ENCODE measurements at regions not wholly inside any gene's neighbourhood (a gene's known extent, or its start where the extent isn't known, plus 50 kb on each side); places are given as distances from the start of the nearest gene placed in this dataset.

DNA sequence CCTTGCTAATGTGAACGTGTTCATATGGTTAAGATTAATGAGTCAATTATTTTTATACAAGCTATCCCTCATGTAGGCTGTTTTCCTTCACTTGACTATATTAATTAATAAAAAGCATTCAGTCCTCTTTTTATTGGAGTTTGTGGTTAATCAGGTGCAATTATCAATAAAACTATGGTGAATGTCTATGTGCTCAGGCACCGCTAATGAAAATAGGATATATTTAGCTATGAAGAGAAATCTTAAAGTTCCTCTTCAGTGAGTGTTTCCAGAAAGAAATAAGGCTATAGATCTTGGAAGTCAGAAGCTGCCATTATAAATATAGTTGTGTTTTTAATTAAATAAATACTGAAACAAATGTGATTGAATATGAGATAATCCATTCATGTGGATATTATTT, 422.1 kb downstream of the DMAC1 start:
- no peak overlapping the region for H3K9ac ChIP-seq
- no peaks in the 10 kb centered on the region for H3K79me2 ChIP-seq (ENCODE audit: insufficient read depth)
- ChIA-PET POLR2A (no interaction called here), CTCF (interaction anchor here (2.2 kb wide), 1 partner anchor 24 kb away, joined by 8 read pairs; no protein-coding TSS in a partner anchor)
- H4K20me1 ChIP-seq (ENCODE audit: insufficient read depth) = no peaks in the 10 kb centered on the region
- peaks cover 0 to 5% of the 10 kb centered on the region in 2 experiments; a peak in 2 of 4 replicates for H3K4me1 ChIP-seq (ENCODE audit: control insufficient read depth in 1 of 2, insufficient read depth in 2 of 2, low read depth in 1 of 2, low read length in 1 of 2)
- H3K36me3 ChIP-seq (replicated peaks in 1 of 2; ENCODE audit: control insufficient read depth in 1 of 2, insufficient read depth in 2 of 2, low read length in 1 of 2) = no peaks in the 10 kb centered on the region
- no peaks in the 10 kb centered on the region for H3K27me3 ChIP-seq (ENCODE audit: insufficient read depth)
- no peak overlapping the region for H2AFZ ChIP-seq (ENCODE audit: low read depth)
- 69% methylated on average over 2 of the region's 2 CpGs for WGBS (ENCODE audit: low lambda C conversion rate)
- H3K27ac ChIP-seq (ENCODE audit: low read depth in 2 of 2, low read length in 1 of 2) = peak overlapping the region in 1 of 2 experiments; percentile 75; a peak in 1 of 4 replicates
- no peaks in the 10 kb centered on the region for H3F3A ChIP-seq (replicated peaks; ENCODE audit: insufficient read depth)
- no peaks in the 10 kb centered on the region for H3K9me2 ChIP-seq
- no peak overlapping the region for H3K4me3 ChIP-seq (ENCODE audit: low read depth in 2 of 2, low read length in 1 of 2)
- TF ChIP-seq SIN3A (IDR thresholded peaks at IDR 0.05; ENCODE audit: borderline replicate concordance, low read depth, low read length) = no peak
- TF ChIP-seq TAF1 (IDR thresholded peaks at IDR 0.05; ENCODE audit: borderline replicate concordance, low read depth, low read length) = no peak
- no peak for TF ChIP-seq USF1 (IDR thresholded peaks at IDR 0.05; ENCODE audit: borderline replicate concordance, low read depth)
- no peak for TF ChIP-seq EP300 (IDR thresholded peaks at IDR 0.05; ENCODE audit: borderline replicate concordance in 1 of 2, low read depth in 1 of 2, low read length in 1 of 2)
- no peak for TF ChIP-seq CHD2 (IDR thresholded peaks at IDR 0.05; ENCODE audit: low read length, partially characterized antibody)
- no peak overlapping the region for H3K4me2 ChIP-seq
- DNase-seq = no peak
- no peaks in the 10 kb centered on the region for H3K9me3 ChIP-seq

- Histone ChIP-seq H3K27ac (ENCODE audit: low read depth in 2 of 2, low read length in 1 of 2) (peak overlapping the region in 1 of 2 experiments; percentile 75; a peak in 1 of 4 replicates), H3F3A (replicated peaks; ENCODE audit: insufficient read depth) (no peaks in the 10 kb centered on the region), H3K9me2 (no peaks in the 10 kb centered on the region), H3K4me1 (ENCODE audit: control insufficient read depth in 1 of 2, insufficient read depth in 2 of 2, low read depth in 1 of 2, low read length in 1 of 2) (peaks cover 0 to 5% of the 10 kb centered on the region in 2 experiments; a peak in 2 of 4 replicates), H3K4me3 (ENCODE audit: low read depth in 2 of 2, low read length in 1 of 2) (no peak overlapping the region), H2AFZ (ENCODE audit: low read depth) (no peak overlapping the region), H3K9ac (no peak overlapping the region), H3K4me2 (no peak overlapping the region), H3K9me3 (no peaks in the 10 kb centered on the region), H3K36me3 (replicated peaks in 1 of 2; ENCODE audit: control insufficient read depth in 1 of 2, insufficient read depth in 2 of 2, low read length in 1 of 2) (no peaks in the 10 kb centered on the region), H3K79me2 (ENCODE audit: insufficient read depth) (no peaks in the 10 kb centered on the region), H3K27me3 (ENCODE audit: insufficient read depth) (no peaks in the 10 kb centered on the region), H4K20me1 (ENCODE audit: insufficient read depth) (no peaks in the 10 kb centered on the region)
- no peak for TF ChIP-seq TEAD4 (IDR thresholded peaks at IDR 0.05; ENCODE audit: borderline replicate concordance, insufficient read depth)
- peak; percentile 73; the same call in 1 of the 2 replicates for TF ChIP-seq TCF12 (IDR thresholded peaks at IDR 0.05)
- no peak for TF ChIP-seq FOXM1 (IDR thresholded peaks at IDR 0.05; ENCODE audit: low read depth)
- no peak for TF ChIP-seq RFX5 (IDR thresholded peaks at IDR 0.05; ENCODE audit: low read length)
- TF ChIP-seq CHD2 (IDR thresholded peaks at IDR 0.05; ENCODE audit: low read length, partially characterized antibody) = no peak
- no peak for TF ChIP-seq MXI1 (IDR thresholded peaks at IDR 0.05; ENCODE audit: low read depth, low read length)
- TF ChIP-seq MEF2A (IDR thresholded peaks at IDR 0.05; ENCODE audit: borderline replicate concordance, low read depth) = no peak
- no peak for TF ChIP-seq EP300 (IDR thresholded peaks at IDR 0.05; ENCODE audit: borderline replicate concordance in 1 of 2, low read depth in 1 of 2, low read length in 1 of 2)
- TF ChIP-seq USF2 (IDR thresholded peaks at IDR 0.05; ENCODE audit: borderline replicate concordance, low read depth, low read length) = no peak
- TF ChIP-seq, protein P1, sequence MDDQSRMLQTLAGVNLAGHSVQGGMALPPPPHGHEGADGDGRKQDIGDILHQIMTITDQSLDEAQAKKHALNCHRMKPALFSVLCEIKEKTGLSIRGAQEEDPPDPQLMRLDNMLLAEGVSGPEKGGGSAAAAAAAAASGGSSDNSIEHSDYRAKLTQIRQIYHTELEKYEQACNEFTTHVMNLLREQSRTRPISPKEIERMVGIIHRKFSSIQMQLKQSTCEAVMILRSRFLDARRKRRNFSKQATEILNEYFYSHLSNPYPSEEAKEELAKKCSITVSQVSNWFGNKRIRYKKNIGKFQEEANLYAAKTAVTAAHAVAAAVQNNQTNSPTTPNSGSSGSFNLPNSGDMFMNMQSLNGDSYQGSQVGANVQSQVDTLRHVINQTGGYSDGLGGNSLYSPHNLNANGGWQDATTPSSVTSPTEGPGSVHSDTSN (IDR thresholded peaks at IDR 0.05) = 0 out of 2 replicates have a peak, but pooled peaks have one; percentile 5
- TF ChIP-seq TAF1 (IDR thresholded peaks at IDR 0.05; ENCODE audit: borderline replicate concordance, low read depth, low read length) = no peak
- TF ChIP-seq GATA2 (CRISPR knock-in tag; IDR thresholded peaks at IDR 0.05) = no peak
- no peak for TF ChIP-seq JUND (IDR thresholded peaks at IDR 0.05)
- TF ChIP-seq, protein P2, sequence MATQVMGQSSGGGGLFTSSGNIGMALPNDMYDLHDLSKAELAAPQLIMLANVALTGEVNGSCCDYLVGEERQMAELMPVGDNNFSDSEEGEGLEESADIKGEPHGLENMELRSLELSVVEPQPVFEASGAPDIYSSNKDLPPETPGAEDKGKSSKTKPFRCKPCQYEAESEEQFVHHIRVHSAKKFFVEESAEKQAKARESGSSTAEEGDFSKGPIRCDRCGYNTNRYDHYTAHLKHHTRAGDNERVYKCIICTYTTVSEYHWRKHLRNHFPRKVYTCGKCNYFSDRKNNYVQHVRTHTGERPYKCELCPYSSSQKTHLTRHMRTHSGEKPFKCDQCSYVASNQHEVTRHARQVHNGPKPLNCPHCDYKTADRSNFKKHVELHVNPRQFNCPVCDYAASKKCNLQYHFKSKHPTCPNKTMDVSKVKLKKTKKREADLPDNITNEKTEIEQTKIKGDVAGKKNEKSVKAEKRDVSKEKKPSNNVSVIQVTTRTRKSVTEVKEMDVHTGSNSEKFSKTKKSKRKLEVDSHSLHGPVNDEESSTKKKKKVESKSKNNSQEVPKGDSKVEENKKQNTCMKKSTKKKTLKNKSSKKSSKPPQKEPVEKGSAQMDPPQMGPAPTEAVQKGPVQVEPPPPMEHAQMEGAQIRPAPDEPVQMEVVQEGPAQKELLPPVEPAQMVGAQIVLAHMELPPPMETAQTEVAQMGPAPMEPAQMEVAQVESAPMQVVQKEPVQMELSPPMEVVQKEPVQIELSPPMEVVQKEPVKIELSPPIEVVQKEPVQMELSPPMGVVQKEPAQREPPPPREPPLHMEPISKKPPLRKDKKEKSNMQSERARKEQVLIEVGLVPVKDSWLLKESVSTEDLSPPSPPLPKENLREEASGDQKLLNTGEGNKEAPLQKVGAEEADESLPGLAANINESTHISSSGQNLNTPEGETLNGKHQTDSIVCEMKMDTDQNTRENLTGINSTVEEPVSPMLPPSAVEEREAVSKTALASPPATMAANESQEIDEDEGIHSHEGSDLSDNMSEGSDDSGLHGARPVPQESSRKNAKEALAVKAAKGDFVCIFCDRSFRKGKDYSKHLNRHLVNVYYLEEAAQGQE (IDR thresholded peaks at IDR 0.05; ENCODE audit: low read depth, low read length) = no peak
- CTCF ChIA-PET = interaction anchor here (2.2 kb wide), 1 partner anchor 25 kb away, joined by 8 read pairs; no protein-coding TSS in a partner anchor
- no peak for DNase-seq
- WGBS (ENCODE audit: low lambda C conversion rate) = 63% methylated on average over 5 of the region's 5 CpGs
- POLR2A ChIA-PET = no interaction called here
These were observed 422.7 kb downstream of the DMAC1 start for GRCh38 chr9:7376833-7377232.

Measured in SK-N-SH (cell line).